ENCODE measurements at regions not wholly inside any gene's neighbourhood (a gene's known extent, or its start where the extent isn't known, plus 50 kb on each side); places are given as distances from the start of the nearest gene placed in this dataset.
A peak's percentile ranks its signal among the peaks of the same experiment; 100 is the strongest.

GRCh38 chr11:94671553-94672366 is 96.4 kb upstream of the AMOTL1 start:
- 0 out of 6 replicates have a peak, but pooled peaks of 1 of the 2 experiments have one; percentile 19 for ATAC-seq
- no peak for DNase-seq (ENCODE audit: low read depth in 1 of 2, low spot score in 1 of 2)
- Histone ChIP-seq H3K9me3 (no peaks in the 10 kb centered on the region), H3K4me3 (no peak overlapping the region), H3K4me2 (no peak overlapping the region), H3K27ac (no peak overlapping the region), H3K4me1 (no peaks in the 10 kb centered on the region)
- ChIA-PET CTCF (no interaction called here), POLR2A (no interaction called here)
- TF ChIP-seq FOSB (CRISPR knock-in tag; IDR thresholded peaks at IDR 0.05) (no peak), HEYL (CRISPR knock-in tag; IDR thresholded peaks at IDR 0.05) (no peak), ELK1 (IDR thresholded peaks at IDR 0.05; ENCODE audit: low read depth, low read length) (no peak), HDAC2 (IDR thresholded peaks at IDR 0.05) (no peak), BCL3 (IDR thresholded peaks at IDR 0.05) (no peak), ZSCAN20 (CRISPR knock-in tag; IDR thresholded peaks at IDR 0.05) (no peak), MAFK (IDR thresholded peaks at IDR 0.05; ENCODE audit: partially characterized antibody) (no peak), JUN (IDR thresholded peaks at IDR 0.05) (no peak), RAD21 (conservative IDR thresholded peaks at IDR 0.05 in 1 of 2, IDR thresholded peaks at IDR 0.05 in 1 of 2) (no peak), PBX3 (IDR thresholded peaks at IDR 0.05) (no peak), REST (IDR thresholded peaks at IDR 0.05) (no peak), E2F6 (IDR thresholded peaks at IDR 0.05; ENCODE audit: borderline replicate concordance, low read depth) (no peak), HOXA7 (CRISPR knock-in tag; IDR thresholded peaks at IDR 0.05) (no peak), MAX (IDR thresholded peaks at IDR 0.05) (no peak), USF2 (IDR thresholded peaks at IDR 0.05) (no peak), RFX5 (IDR thresholded peaks at IDR 0.05) (no peak), ATOH8 (CRISPR knock-in tag; IDR thresholded peaks at IDR 0.05; ENCODE audit: low read depth) (no peak), HOXB13 (CRISPR knock-in tag; IDR thresholded peaks at IDR 0.05; ENCODE audit: low read depth) (no peak)
- no peak for FAIRE-seq
- WGBS (ENCODE audit: missing lambda C conversion rate), result 51% methylated on average over 6 of the region's 8 CpGs
